ENCODE measurements at regions not wholly inside any gene's neighbourhood (a gene's known extent, or its start where the extent isn't known, plus 50 kb on each side); places are given as distances from the start of the nearest gene placed in this dataset.

- TF ChIP-seq POLR2AphosphoS5 (IDR thresholded peaks at IDR 0.05; ENCODE audit: insufficient read depth in 1 of 2, low read depth in 1 of 2) (no peak), CTCF (IDR thresholded peaks at IDR 0.05) (no peak), POLR2A (IDR thresholded peaks at IDR 0.05) (no peak)
These were observed 119.7 kb upstream of the TMCC3 start for GRCh38 chr12:94769776-94770759.
